ENCODE measurements at regions not wholly inside any gene's neighbourhood (a gene's known extent, or its start where the extent isn't known, plus 50 kb on each side); places are given as distances from the start of the nearest gene placed in this dataset.

DNA sequence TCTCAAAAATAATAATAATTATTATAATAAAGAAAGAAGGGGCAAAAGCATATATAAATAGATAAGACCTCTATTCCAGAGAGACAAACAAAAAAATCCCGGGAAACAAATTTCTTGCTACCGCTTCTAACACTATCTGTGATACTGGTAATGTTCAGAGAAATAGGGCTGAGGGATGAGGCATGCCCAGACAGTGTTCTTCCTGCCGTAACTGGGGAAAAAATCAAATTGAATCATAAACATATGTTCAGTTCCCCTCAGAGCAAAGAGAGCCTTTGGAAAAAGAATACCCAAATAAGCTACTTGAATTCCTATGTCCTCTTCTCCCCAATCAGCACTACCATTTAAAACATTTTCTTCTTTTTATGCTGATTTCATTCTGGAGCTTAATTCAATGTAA lies 688.0 kb downstream of the KCNJ2 start:
- Histone ChIP-seq H3K4me2 (no peak overlapping the region), H3K4me3 (no peak overlapping the region), H3K4me1 (no peaks in the 10 kb centered on the region), H3K9me3 (peaks cover 11% of the 10 kb centered on the region; the same call in 2 of the 3 replicates), H3K27ac (no peak overlapping the region)
- DNase-seq (ENCODE audit: low read depth in 1 of 2, low spot score in 1 of 2) (no peak), FAIRE-seq (no peak), ATAC-seq (no peak)
- TF ChIP-seq HOXB5 (CRISPR knock-in tag; IDR thresholded peaks at IDR 0.05) (no peak), MAZ (IDR thresholded peaks at IDR 0.05; ENCODE audit: borderline replicate concordance, low read depth, low read length) (no peak), CHD2 (IDR thresholded peaks at IDR 0.05; ENCODE audit: low read length, partially characterized antibody) (no peak)
- ChIA-PET CTCF (no interaction called here), POLR2A (no interaction called here)
- WGBS (ENCODE audit: missing lambda C conversion rate) = 65% methylated on average over 3 of the region's 3 CpGs

GRCh38 chr17:70859829-70860228 lies 690.5 kb downstream of the KCNJ2 start:
- no peak overlapping the region for H3K27ac ChIP-seq
- TF ChIP-seq EHF (CRISPR knock-in tag; IDR thresholded peaks at IDR 0.05) (no peak), FOSL2 (IDR thresholded peaks at IDR 0.05) (no peak), FOSL2 (CRISPR knock-in tag; IDR thresholded peaks at IDR 0.05) (no peak), GATA3 (IDR thresholded peaks at IDR 0.05; ENCODE audit: borderline replicate concordance) (no peak), BHLHE40 (IDR thresholded peaks at IDR 0.05; ENCODE audit: low read depth, low read length) (no peak), MAZ (IDR thresholded peaks at IDR 0.05; ENCODE audit: borderline replicate concordance, low read depth, low read length) (no peak), RARB (CRISPR knock-in tag; IDR thresholded peaks at IDR 0.05) (no peak), ATOH8 (CRISPR knock-in tag; IDR thresholded peaks at IDR 0.05; ENCODE audit: low read depth) (no peak), MAFK (IDR thresholded peaks at IDR 0.05; ENCODE audit: partially characterized antibody) (no peak), CTCF (IDR thresholded peaks at IDR 0.05) (no peak), ZSCAN20 (CRISPR knock-in tag; IDR thresholded peaks at IDR 0.05) (no peak), NR3C1 (IDR thresholded peaks at IDR 0.05) (no peak), CHD2 (IDR thresholded peaks at IDR 0.05; ENCODE audit: low read length, partially characterized antibody) (no peak), HOXB13 (CRISPR knock-in tag; IDR thresholded peaks at IDR 0.05; ENCODE audit: low read depth) (no peak), ELK1 (IDR thresholded peaks at IDR 0.05; ENCODE audit: low read depth, low read length) (no peak), FOXS1 (CRISPR knock-in tag; IDR thresholded peaks at IDR 0.05) (no peak), JUN (IDR thresholded peaks at IDR 0.05) (no peak), CEBPB (IDR thresholded peaks at IDR 0.05) (no peak), SREBF2 (IDR thresholded peaks at IDR 0.05) (no peak)
- ATAC-seq (no peak), DNase-seq (ENCODE audit: low read depth in 1 of 2, low spot score in 1 of 2) (no peak), FAIRE-seq (no peak)
- H3K4me3 ChIP-seq = no peak overlapping the region
- H3K4me2 ChIP-seq = no peak overlapping the region
- POLR2A ChIA-PET = no interaction called here
- peaks cover 13% of the 10 kb centered on the region; the same call in 2 of the 3 replicates for H3K9me3 ChIP-seq
- 13% methylated on average over 1 of the region's 1 CpG for WGBS (ENCODE audit: missing lambda C conversion rate)
- H3K4me1 ChIP-seq = no peaks in the 10 kb centered on the region
- CTCF ChIA-PET = interaction anchor here (0.6 kb wide), 1 partner anchor 1268 kb away, joined by 3 read pairs; no protein-coding TSS in a partner anchor

DNA sequence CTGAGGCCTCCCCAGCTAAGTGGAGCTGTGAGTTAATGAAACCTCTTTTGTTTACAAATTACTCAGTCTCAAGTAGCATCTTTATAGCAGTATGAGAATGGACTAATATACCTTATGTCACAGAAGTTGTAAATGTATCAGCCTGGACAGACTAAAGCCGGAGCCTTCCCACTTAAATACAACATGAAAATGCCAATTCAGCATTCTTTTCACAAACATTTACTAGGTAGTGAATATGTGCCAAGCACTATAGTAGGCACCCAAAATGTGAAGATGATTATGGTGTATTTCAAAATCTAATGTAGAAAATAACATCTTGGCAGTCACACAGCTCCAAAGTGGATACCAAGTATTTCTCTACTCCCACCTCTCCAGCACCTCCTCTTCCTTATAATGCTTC lies 693.0 kb downstream of the KCNJ2 start:
- no peak overlapping the region for H3K4me2 ChIP-seq
- FAIRE-seq = no peak
- peaks cover 13% of the 10 kb centered on the region; the same call in 2 of the 3 replicates for H3K9me3 ChIP-seq
- ChIA-PET POLR2A (no interaction called here), CTCF (interaction anchor here (1.2 kb wide), 1 partner anchor 95 kb away, joined by 4 read pairs; no protein-coding TSS in a partner anchor)
- no peaks in the 10 kb centered on the region for H3K4me1 ChIP-seq
- no peak overlapping the region for H3K27ac ChIP-seq
- 31% methylated on average over 1 of the region's 1 CpG for WGBS (ENCODE audit: missing lambda C conversion rate)
- H3K4me3 ChIP-seq = no peak overlapping the region
- DNase-seq (ENCODE audit: low read depth in 1 of 2, low spot score in 1 of 2) = no peak
- no peak for ATAC-seq
- peak; percentile 94 for TF ChIP-seq MAFK (IDR thresholded peaks at IDR 0.05; ENCODE audit: partially characterized antibody)
- TF ChIP-seq MAX (IDR thresholded peaks at IDR 0.05) = no peak
